ENCODE measurements at regions not wholly inside any gene's neighbourhood (a gene's known extent, or its start where the extent isn't known, plus 50 kb on each side); places are given as distances from the start of the nearest gene placed in this dataset.

GRCh38 chr5:42337607-42338006, 85.6 kb upstream of the GHR start:
- no peak for DNase-seq (ENCODE audit: low read depth in 1 of 2, low spot score in 1 of 2)

- DNase-seq (ENCODE audit: low read depth in 1 of 2, low spot score in 1 of 2): no peak
Observed at GRCh38 chr5:42338136-42338535, 85.1 kb upstream of the GHR start.

- DNase-seq (ENCODE audit: low read depth in 1 of 2, low spot score in 1 of 2): no peak
Observed at GRCh38 chr5:42349163-42349562, 74.1 kb upstream of the GHR start.

- DNase-seq (ENCODE audit: low read depth in 1 of 2, low spot score in 1 of 2): no peak
Observed at GRCh38 chr5:42351956-42352355, 71.3 kb upstream of the GHR start.

- no peak for DNase-seq (ENCODE audit: low read depth in 1 of 2, low spot score in 1 of 2)
Observed at GRCh38 chr5:42360056-42360455, 63.2 kb upstream of the GHR start.

- no peak for DNase-seq (ENCODE audit: low read depth in 1 of 2, low spot score in 1 of 2)
Observed at GRCh38 chr5:42360616-42361314, 62.5 kb upstream of the GHR start.

GRCh38 chr5:42361315-42361688, 61.9 kb upstream of the GHR start:
- no peak for DNase-seq (ENCODE audit: low read depth in 1 of 2, low spot score in 1 of 2)

GRCh38 chr5:42366051-42366450, 57.2 kb upstream of the GHR start:
- no peak for DNase-seq (ENCODE audit: low read depth in 1 of 2, low spot score in 1 of 2)

All from activated CD4-positive, alpha-beta T cell treated with anti-CD3 and anti-CD28 coated beads, Interleukin-2, amount 50 U/mL, for 24 hours (primary cell).